GM19463 (cell line): ENCODE measurements at regions not wholly inside any gene's neighbourhood (a gene's known extent, or its start where the extent isn't known, plus 50 kb on each side); places are given as distances from the start of the nearest gene placed in this dataset.
"Not testable (repeated sequence)": the region's sequence is repeated elsewhere in the genome, so short reads cannot be mapped to it uniquely, and the experiment has no call there.

Experiments used
- ATAC-seq: cut with Tn5 transposase; IDR thresholded peaks from one replicate; pipeline ENCODE4 v1.9.1; 2021; ENCODE audit warnings: mild to moderate bottlenecking, moderate library complexity; ENCODE audit not compliant: unreplicated experiment

DNA sequence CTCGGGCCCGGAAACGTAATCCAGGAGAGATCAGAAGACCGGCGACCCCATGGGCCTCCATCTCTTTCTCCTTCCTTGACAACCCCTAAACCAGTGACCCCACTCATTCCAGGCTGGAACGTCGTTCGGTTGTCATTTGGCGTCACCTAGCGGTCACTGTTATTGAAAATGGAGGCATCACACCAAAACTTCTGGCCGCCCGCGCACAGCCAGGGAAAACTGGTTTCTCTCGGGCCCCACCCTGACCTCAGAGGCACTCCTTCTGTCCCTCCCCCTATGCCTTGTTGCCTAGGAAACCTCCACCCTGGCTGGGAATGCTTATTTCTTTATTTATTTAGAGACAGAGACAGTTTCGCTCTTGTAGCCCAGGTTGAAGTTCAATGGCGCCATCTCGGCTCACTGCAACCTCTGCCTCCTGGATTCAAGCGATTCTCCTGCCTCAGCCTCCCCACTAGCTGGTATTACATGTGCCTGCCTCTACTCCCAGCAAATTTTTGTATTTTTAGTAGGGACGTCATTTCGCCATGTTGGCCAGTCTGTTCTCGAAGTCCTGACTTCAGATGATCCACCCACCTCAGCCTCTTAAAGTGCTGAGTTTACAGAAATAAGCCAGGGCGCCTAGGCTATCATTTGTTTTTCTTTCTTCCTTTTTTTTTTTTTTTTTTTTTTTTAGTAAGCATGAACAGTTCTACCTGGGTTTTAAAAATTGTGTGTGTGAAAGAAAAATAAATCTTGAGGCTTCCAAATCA lies 2144.1 kb upstream of the TPTE start:
- peak; percentile 65 for ATAC-seq

GRCh38 chr21:8380419-8381079 lies 2140.8 kb upstream of the TPTE start:
- ATAC-seq = peak; percentile 46

GRCh38 chr21:8388169-8388939 lies 2133.0 kb upstream of the TPTE start:
- not testable (repeated sequence) for ATAC-seq

DNA sequence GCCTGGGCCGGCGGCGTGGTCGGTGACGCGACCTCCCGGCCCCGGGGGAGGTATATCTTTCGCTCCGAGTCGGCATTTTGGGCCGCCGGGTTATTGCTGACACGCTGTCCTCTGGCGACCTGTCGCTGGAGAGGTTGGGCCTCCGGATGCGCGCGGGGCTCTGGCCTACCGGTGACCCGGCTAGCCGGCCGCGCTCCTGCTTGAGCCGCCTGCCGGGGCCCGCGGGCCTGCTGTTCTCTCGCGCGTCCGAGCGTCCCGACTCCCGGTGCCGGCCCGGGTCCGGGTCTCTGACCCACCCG lies 2132.5 kb upstream of the TPTE start:
- ATAC-seq = not testable (repeated sequence)

GRCh38 chr21:8390550-8391171 lies 2130.7 kb upstream of the TPTE start:
- not testable (repeated sequence) for ATAC-seq

DNA sequence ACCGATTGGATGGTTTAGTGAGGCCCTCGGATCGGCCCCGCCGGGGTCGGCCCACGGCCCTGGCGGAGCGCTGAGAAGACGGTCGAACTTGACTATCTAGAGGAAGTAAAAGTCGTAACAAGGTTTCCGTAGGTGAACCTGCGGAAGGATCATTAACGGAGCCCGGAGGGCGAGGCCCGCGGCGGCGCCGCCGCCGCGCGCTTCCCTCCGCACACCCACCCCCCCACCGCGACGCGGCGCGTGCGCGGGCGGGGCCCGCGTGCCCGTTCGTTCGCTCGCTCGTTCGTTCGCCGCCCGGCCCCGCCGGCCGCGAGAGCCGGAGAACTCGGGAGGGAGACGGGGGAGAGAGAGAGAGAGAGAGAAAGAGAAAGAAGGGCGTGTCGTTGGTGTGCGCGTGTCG lies 2127.0 kb upstream of the TPTE start:
- ATAC-seq = not testable (repeated sequence)

- ATAC-seq = not testable (repeated sequence)
Measured at GRCh38 chr21:8395992-8396391, 2125.4 kb upstream of the TPTE start.

GRCh38 chr21:8398870-8399437 lies 2122.4 kb upstream of the TPTE start:
- ATAC-seq = not testable (repeated sequence)

DNA sequence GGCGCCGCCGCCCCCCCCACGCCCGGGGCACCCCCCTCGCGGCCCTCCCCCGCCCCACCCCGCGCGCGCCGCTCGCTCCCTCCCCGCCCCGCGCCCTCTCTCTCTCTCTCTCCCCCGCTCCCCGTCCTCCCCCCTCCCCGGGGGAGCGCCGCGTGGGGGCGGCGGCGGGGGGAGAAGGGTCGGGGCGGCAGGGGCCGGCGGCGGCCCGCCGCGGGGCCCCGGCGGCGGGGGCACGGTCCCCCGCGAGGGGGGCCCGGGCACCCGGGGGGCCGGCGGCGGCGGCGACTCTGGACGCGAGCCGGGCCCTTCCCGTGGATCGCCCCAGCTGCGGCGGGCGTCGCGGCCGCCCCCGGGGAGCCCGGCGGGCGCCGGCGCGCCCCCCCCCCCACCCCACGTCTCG lies 2121.5 kb upstream of the TPTE start:
- ATAC-seq = not testable (repeated sequence)

- ATAC-seq = not testable (repeated sequence)
Measured at GRCh38 chr21:8401799-8402198, 2119.6 kb upstream of the TPTE start.

GRCh38 chr21:8406331-8406730 lies 2115.1 kb upstream of the TPTE start:
- ATAC-seq = not testable (repeated sequence)

DNA sequence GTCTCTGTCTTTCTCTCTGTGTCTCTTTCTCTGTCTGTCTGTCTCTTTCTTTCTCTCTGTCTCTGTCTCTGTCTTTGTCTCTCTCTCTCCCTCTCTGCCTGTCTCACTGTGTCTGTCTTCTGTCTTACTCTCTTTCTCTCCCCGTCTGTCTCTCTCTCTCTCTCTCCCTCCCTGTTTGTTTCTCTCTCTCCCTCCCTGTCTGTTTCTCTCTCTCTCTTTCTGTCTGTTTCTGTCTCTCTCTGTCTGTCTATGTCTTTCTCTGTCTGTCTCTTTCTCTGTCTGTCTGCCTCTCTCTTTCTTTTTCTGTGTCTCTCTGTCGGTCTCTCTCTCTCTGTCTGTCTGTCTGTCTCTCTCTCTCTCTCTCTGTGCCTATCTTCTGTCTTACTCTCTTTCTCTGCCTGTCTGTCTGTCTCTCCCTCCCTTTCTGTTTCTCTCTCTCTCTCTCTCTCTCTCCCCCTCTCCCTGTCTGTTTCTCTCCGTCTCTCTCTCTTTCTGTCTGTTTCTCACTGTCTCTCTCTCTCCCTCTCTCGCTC lies 2110.2 kb upstream of the TPTE start:
- not testable (repeated sequence) for ATAC-seq

- peak; percentile 60 for ATAC-seq
Measured at GRCh38 chr21:8419925-8420560, 2101.3 kb upstream of the TPTE start.

DNA sequence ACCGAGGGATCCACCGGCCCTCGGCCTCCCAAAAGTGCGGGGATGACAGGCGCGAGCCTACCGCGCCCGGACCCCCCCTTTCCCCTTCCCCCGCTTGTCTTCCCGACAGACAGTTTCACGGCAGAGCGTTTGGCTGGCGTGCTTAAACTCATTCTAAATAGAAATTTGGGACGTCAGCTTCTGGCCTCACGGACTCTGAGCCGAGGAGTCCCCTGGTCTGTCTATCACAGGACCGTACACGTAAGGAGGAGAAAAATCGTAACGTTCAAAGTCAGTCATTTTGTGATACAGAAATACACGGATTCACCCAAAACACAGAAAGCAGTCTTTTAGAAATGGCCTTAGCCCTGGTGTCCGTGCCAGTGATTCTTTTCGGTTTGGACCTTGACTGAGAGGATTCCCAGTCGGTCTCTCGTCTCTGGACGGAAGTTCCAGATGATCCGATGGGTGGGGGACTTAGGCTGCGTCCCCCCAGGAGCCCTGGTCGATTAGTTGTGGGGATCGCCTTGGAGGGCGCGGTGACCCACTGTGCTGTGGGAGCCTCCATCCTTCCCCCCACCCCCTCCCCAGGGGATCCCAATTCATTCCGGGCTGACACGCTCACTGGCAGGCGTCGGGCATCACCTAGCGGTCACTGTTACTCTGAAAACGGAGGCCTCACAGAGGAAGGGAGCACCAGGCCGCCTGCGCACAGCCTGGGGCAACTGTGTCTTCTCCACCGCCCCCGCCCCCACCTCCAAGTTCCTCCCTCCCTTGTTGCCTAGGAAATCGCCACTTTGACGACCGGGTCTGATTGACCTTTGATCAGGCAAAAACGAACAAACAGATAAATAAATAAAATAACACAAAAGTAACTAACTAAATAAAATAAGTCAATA lies 2093.4 kb upstream of the TPTE start:
- peak; percentile 24 for ATAC-seq

GRCh38 chr21:8428668-8429456 lies 2092.5 kb upstream of the TPTE start:
- ATAC-seq = peak; percentile 62

DNA sequence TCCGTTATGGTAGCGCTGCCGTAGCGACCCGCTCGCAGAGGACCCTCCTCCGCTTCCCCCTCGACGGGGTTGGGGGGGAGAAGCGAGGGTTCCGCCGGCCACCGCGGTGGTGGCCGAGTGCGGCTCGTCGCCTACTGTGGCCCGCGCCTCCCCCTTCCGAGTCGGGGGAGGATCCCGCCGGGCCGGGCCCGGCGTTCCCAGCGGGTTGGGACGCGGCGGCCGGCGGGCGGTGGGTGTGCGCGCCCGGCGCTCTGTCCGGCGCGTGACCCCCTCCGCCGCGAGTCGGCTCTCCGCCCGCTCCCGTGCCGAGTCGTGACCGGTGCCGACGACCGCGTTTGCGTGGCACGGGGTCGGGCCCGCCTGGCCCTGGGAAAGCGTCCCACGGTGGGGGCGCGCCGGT lies 2086.7 kb upstream of the TPTE start:
- not testable (repeated sequence) for ATAC-seq

DNA sequence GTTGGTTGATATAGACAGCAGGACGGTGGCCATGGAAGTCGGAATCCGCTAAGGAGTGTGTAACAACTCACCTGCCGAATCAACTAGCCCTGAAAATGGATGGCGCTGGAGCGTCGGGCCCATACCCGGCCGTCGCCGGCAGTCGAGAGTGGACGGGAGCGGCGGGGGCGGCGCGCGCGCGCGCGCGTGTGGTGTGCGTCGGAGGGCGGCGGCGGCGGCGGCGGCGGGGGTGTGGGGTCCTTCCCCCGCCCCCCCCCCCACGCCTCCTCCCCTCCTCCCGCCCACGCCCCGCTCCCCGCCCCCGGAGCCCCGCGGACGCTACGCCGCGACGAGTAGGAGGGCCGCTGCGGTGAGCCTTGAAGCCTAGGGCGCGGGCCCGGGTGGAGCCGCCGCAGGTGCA lies 2078.3 kb upstream of the TPTE start:
- ATAC-seq = not testable (repeated sequence)

GRCh38 chr21:8449807-8450206 lies 2071.6 kb upstream of the TPTE start:
- ATAC-seq = not testable (repeated sequence)
